CD14-positive monocyte (primary cell): ENCODE measurements at regions not wholly inside any gene's neighbourhood (a gene's known extent, or its start where the extent isn't known, plus 50 kb on each side); places are given as distances from the start of the nearest gene placed in this dataset.

Source experiments
- DNase-seq, 3 donors: peaks; one replicate each; pipeline ENCODE4 v3.0.0-alpha.2; 2011 to 2022
- H2AFZ ChIP-seq: 2 replicates; pipeline ENCODE4 v1.6.0; 2012; ENCODE audit warnings: mild to moderate bottlenecking, low read depth, low read length, inconsistent platforms; ENCODE audit not compliant: insufficient read depth, poor library complexity, severe bottlenecking
- H3K27ac ChIP-seq, 2 donors: 1 replicate in 1 of 2; 2 replicates in 1 of 2; pipeline ENCODE4 v1.5.1; 2012 to 2013; ENCODE audit warnings: low read length in 2 of 2, control low read depth in 1 of 2, inconsistent platforms in 1 of 2, low read depth in 1 of 2, mild to moderate bottlenecking in 1 of 2
- H3K27me3 ChIP-seq, 2 donors: one replicate each; pipeline versions ENCODE4 v1.6.0 to v1.6.1; 2011 to 2013; ENCODE audit warnings: low read length in 2 of 2; ENCODE audit not compliant: control insufficient read depth in 2 of 2, insufficient read depth in 2 of 2
- H3K36me3 ChIP-seq, 2 donors: replicated peaks in 1 of 2; 1 replicate in 1 of 2; 2 replicates in 1 of 2; pipeline versions ENCODE4 v1.5.1 to v1.6.1; 2012 to 2013; ENCODE audit warnings: low read length in 2 of 2, control low read depth in 1 of 2, inconsistent platforms in 1 of 2, mild to moderate bottlenecking in 1 of 2; ENCODE audit not compliant: insufficient read depth in 2 of 2, control insufficient read depth in 1 of 2
- H3K4me1 ChIP-seq, 2 donors: 1 replicate in 1 of 2; 2 replicates in 1 of 2; pipeline versions ENCODE4 v1.5.1 to v1.6.1; 2012 to 2013; ENCODE audit warnings: low read length in 2 of 2, control low read depth in 1 of 2, inconsistent platforms in 1 of 2, mild to moderate bottlenecking in 1 of 2, moderate library complexity in 1 of 2; ENCODE audit not compliant: insufficient read depth in 2 of 2, control insufficient read depth in 1 of 2
- H3K4me2 ChIP-seq: replicated peaks from 2 replicates; pipeline ENCODE3; 2012; ENCODE audit warnings: low read length, moderate library complexity, mild to moderate bottlenecking; ENCODE audit not compliant: poor library complexity, severe bottlenecking; ENCODE audit errors: extremely low read depth
- H3K4me3 ChIP-seq, 3 experiments: fragments of 200-600 bp in 1 of 3; sonication (generic) in 1 of 3; replicated peaks in 1 of 3; 1 replicate in 2 of 3; 2 replicates in 1 of 3; pipeline ENCODE4 v1.5.1; 2011 to 2013; ENCODE audit warnings: low read length in 3 of 3, mild to moderate bottlenecking in 3 of 3, control low read depth in 2 of 3, low read depth in 2 of 3, inconsistent platforms in 1 of 3, moderate library complexity in 1 of 3
- H3K79me2 ChIP-seq: 2 replicates; pipeline ENCODE4 v1.6.0; 2012; ENCODE audit warnings: mild to moderate bottlenecking, control low read depth, inconsistent platforms, low read length, moderate library complexity; ENCODE audit not compliant: insufficient read depth
- H3K9ac ChIP-seq: 2 replicates; pipeline ENCODE4 v1.6.0; 2017; ENCODE audit warnings: low read length, mild to moderate bottlenecking; ENCODE audit not compliant: insufficient read depth, poor library complexity, severe bottlenecking
- H3K9me3 ChIP-seq, 2 donors: replicated peaks in 1 of 2; 1 replicate in 1 of 2; 2 replicates in 1 of 2; pipeline versions ENCODE4 v1.5.1 to v1.6.1; 2012 to 2013; ENCODE audit warnings: low read length in 2 of 2, control low read depth in 1 of 2; ENCODE audit not compliant: control insufficient read depth in 1 of 2, insufficient read depth in 1 of 2
- H4K20me1 ChIP-seq: 2 replicates; pipeline ENCODE4 v1.6.0; 2012; ENCODE audit warnings: mild to moderate bottlenecking, low read length, control low read depth, moderate library complexity; ENCODE audit not compliant: insufficient read depth
- H3K27ac Mint-ChIP-seq, 7 donors: one replicate each; pipeline ENCODE4 v1.8.0; 2020; ENCODE audit warnings: mild to moderate bottlenecking in 7 of 7, mixed read lengths in 7 of 7, moderate library complexity in 6 of 7, inconsistent platforms in 2 of 7
- H3K27me3 Mint-ChIP-seq, 3 donors: one replicate each; pipeline ENCODE4 v1.8.0; 2021 to 2022; ENCODE audit warnings: low read depth in 3 of 3, mild to moderate bottlenecking in 3 of 3, mixed read lengths in 3 of 3, moderate library complexity in 3 of 3, inconsistent platforms in 1 of 3
- H3K36me3 Mint-ChIP-seq, 2 donors: one replicate each; pipeline ENCODE4 v1.8.0; 2020; ENCODE audit warnings: mixed read lengths in 2 of 2, inconsistent platforms in 1 of 2, mild to moderate bottlenecking in 1 of 2
- H3K4me1 Mint-ChIP-seq: one replicate; pipeline ENCODE4 v1.8.0; 2020; ENCODE audit warnings: mild to moderate bottlenecking, mixed read lengths
- H3K4me3 Mint-ChIP-seq, 2 donors: one replicate each; pipeline ENCODE4 v1.8.0; 2020; ENCODE audit warnings: mild to moderate bottlenecking in 2 of 2, mixed read lengths in 2 of 2, moderate library complexity in 1 of 2
- H3K9me3 Mint-ChIP-seq, 7 donors: one replicate each; pipeline ENCODE4 v1.8.0; 2020 to 2022; ENCODE audit warnings: mixed read lengths in 7 of 7, mild to moderate bottlenecking in 6 of 7, moderate library complexity in 6 of 7, inconsistent platforms in 2 of 7
- WGBS: methylation state at CpG from one replicate; pipeline ENCODE4 v1.1.5; 2013; ENCODE audit warnings: missing lambda C conversion rate; ENCODE audit not compliant: insufficient coverage; 5-methylcytosine and 5-hydroxymethylcytosine counted together
- intact Hi-C, 2 donors: fragments of 100-400 bp; cut with micrococcal nuclease; formaldehyde crosslinking; loops; one replicate each; pipeline versions ENCODE4 v1.15.0 to v1.15.1; 2023
- TF ChIP-seq, protein P1 (sequence below): fragments of 200-600 bp; IDR thresholded peaks from one replicate; pipeline ENCODE4 v1.8.0; 2022; ENCODE audit warnings: antibody characterized with exemption, mild to moderate bottlenecking

DNA sequence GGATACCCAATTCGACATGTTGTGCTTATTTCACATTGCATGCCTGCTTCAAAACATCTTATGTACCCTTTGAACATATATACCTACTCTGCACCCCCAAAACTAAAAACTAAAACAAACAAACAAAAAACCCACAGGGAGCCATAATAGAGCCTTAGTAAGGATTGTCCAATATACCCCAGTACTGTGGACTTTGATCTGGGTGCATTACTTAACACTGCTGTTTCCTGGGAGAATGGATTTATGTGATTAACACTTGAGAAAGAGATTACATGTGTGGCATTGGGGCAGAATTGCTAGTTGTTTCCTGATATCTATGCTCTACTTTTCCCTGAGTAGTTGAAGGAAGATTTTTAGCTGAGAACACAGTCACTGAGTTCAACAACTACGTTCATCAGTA lies 583.4 kb upstream of the ROBO1 start:
- H3K27ac Mint-ChIP-seq, result no peak overlapping the region
- H3K27me3 Mint-ChIP-seq, result no peaks in the 10 kb centered on the region
- no peaks in the 10 kb centered on the region for H4K20me1 ChIP-seq
- no peak overlapping the region for H3K27ac ChIP-seq
- H3K36me3 Mint-ChIP-seq, result no peaks in the 10 kb centered on the region
- no peaks in the 10 kb centered on the region for H3K4me1 Mint-ChIP-seq
- intact Hi-C loops, result no loop called here
- no peak for DNase-seq
- no CpG with 5 or more reads among the region's 2 CpGs for WGBS
- TF ChIP-seq, protein P1, sequence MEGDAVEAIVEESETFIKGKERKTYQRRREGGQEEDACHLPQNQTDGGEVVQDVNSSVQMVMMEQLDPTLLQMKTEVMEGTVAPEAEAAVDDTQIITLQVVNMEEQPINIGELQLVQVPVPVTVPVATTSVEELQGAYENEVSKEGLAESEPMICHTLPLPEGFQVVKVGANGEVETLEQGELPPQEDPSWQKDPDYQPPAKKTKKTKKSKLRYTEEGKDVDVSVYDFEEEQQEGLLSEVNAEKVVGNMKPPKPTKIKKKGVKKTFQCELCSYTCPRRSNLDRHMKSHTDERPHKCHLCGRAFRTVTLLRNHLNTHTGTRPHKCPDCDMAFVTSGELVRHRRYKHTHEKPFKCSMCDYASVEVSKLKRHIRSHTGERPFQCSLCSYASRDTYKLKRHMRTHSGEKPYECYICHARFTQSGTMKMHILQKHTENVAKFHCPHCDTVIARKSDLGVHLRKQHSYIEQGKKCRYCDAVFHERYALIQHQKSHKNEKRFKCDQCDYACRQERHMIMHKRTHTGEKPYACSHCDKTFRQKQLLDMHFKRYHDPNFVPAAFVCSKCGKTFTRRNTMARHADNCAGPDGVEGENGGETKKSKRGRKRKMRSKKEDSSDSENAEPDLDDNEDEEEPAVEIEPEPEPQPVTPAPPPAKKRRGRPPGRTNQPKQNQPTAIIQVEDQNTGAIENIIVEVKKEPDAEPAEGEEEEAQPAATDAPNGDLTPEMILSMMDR, result no peak
- H3K9me3 Mint-ChIP-seq, result peaks cover 0 to 4% (median 1%) of the 10 kb centered on the region in 7 donors
- no peaks in the 10 kb centered on the region for H3K4me1 ChIP-seq
- no peak overlapping the region for H3K4me3 Mint-ChIP-seq
- H2AFZ ChIP-seq, result no peak overlapping the region
- peaks cover 6 to 14% of the 10 kb centered on the region in 2 donors for H3K9me3 ChIP-seq
- H3K36me3 ChIP-seq, result no peaks in the 10 kb centered on the region
- no peaks in the 10 kb centered on the region for H3K27me3 ChIP-seq
- H3K9ac ChIP-seq, result no peak overlapping the region
- no peak overlapping the region for H3K4me2 ChIP-seq
- no peak overlapping the region for H3K4me3 ChIP-seq
- no peaks in the 10 kb centered on the region for H3K79me2 ChIP-seq

GRCh38 chr3:80350771-80351170 lies 583.0 kb upstream of the ROBO1 start:
- Mint-ChIP-seq H3K4me3 (no peak overlapping the region), H3K4me1 (no peaks in the 10 kb centered on the region), H3K9me3 (peaks cover 0 to 7% (median 2%) of the 10 kb centered on the region in 7 donors), H3K27ac (no peak overlapping the region), H3K27me3 (no peaks in the 10 kb centered on the region), H3K36me3 (no peaks in the 10 kb centered on the region)
- no peak for DNase-seq
- H3K4me1 ChIP-seq, result no peaks in the 10 kb centered on the region
- no peak overlapping the region for H3K27ac ChIP-seq
- no peak overlapping the region for H3K9ac ChIP-seq
- intact Hi-C loops, result no loop called here
- H2AFZ ChIP-seq, result no peak overlapping the region
- H3K79me2 ChIP-seq, result no peaks in the 10 kb centered on the region
- H3K36me3 ChIP-seq, result no peaks in the 10 kb centered on the region
- H3K27me3 ChIP-seq, result no peaks in the 10 kb centered on the region
- TF ChIP-seq, protein P1, result no peak
- H3K4me2 ChIP-seq, result no peak overlapping the region
- no peaks in the 10 kb centered on the region for H4K20me1 ChIP-seq
- 96% methylated on average over 3 of the region's 4 CpGs for WGBS
- H3K9me3 ChIP-seq, result peaks cover 9 to 19% of the 10 kb centered on the region in 2 donors
- no peak overlapping the region for H3K4me3 ChIP-seq
